HepG2 (cell line): ENCODE measurements at regions not wholly inside any gene's neighbourhood (a gene's known extent, or its start where the extent isn't known, plus 50 kb on each side); places are given as distances from the start of the nearest gene placed in this dataset.

Experiments
- ATAC-seq: fragments of 200-7000 bp; cut with Tn5 transposase; 3 replicates; pipeline ENCODE4 v1.9.1; 2020; ENCODE audit warnings: mild to moderate bottlenecking, moderate library complexity
- BruUV-seq: library from RNA; stranded (reverse); fragments of 400-500 nt; replicated peaks from 2 replicates; lab custom pipeline; 2021; lab: Mats Ljungman, UMichigan
- CTCF ChIA-PET: fragments of 300-600 bp; formaldehyde crosslinking; extraction: SDS; loops from one replicate; lab custom pipeline; 2021; ENCODE audit warnings: low total read pairs, inconsistent platforms, low intra/inter-chr PET ratio; lab: Yijun Ruan, JAX
- POLR2A ChIA-PET: fragments of 350-600 bp; sonication (Branson Sonifier 250); formaldehyde crosslinking; loops from one replicate; lab custom pipeline; 2020; ENCODE audit warnings: antibody characterized with exemption, inconsistent platforms; lab: Yijun Ruan, JAX
- DNase-seq: peaks from one replicate; pipeline ENCODE4 v3.0.0-alpha.2; 2015; ENCODE audit warnings: low spot score
- FAIRE-seq: peaks from 3 replicates; lab custom pipeline; 2011; peaks lifted over from hg19 to GRCh38; lab: Jason Lieb, UNC
- H2AFZ ChIP-seq: one replicate; pipeline ENCODE4 v1.6.1; 2011; ENCODE audit warnings: low read length, inconsistent platforms
- H3K27ac ChIP-seq: fragments of 300-600 bp; 3 replicates; pipeline ENCODE4 v1.8.0; 2011; ENCODE audit warnings: mixed run types, mild to moderate bottlenecking, mixed read lengths, low read length, inconsistent platforms; ENCODE audit not compliant: insufficient read depth; ENCODE audit errors: extremely low read length
- H3K27me3 ChIP-seq, 2 experiments: fragments of 200-600 bp in 1 of 2; 2 replicates in 1 of 2; 3 replicates in 1 of 2; pipeline versions ENCODE4 v1.6.0 to v1.8.0; 2011; ENCODE audit warnings: low read length in 2 of 2, mild to moderate bottlenecking in 2 of 2, moderate library complexity in 2 of 2, inconsistent platforms in 1 of 2; ENCODE audit not compliant: insufficient read depth in 2 of 2, control insufficient read depth in 1 of 2
- H3K36me3 ChIP-seq, 2 experiments: fragments of 200-600 bp in 1 of 2; replicated peaks in 1 of 2; 2 replicates in 1 of 2; 3 replicates in 1 of 2; pipeline versions ENCODE4 v1.5.1 to v1.8.0; 2011; ENCODE audit warnings: low read length in 2 of 2, inconsistent platforms in 1 of 2; ENCODE audit not compliant: insufficient read depth in 2 of 2, control insufficient read depth in 1 of 2
- H3K4me1 ChIP-seq: 2 replicates; pipeline ENCODE4 v1.5.1; 2012; ENCODE audit warnings: low read length, inconsistent platforms; ENCODE audit not compliant: insufficient read depth
- H3K4me2 ChIP-seq: 2 replicates; pipeline ENCODE4 v1.6.0; 2011; ENCODE audit warnings: low read depth, low read length, inconsistent platforms
- H3K4me3 ChIP-seq, 3 experiments: fragments of 200-600 bp in 1 of 3; sonication (generic), shearing (Covaris generic) in 1 of 3; replicated peaks in 1 of 3; 2 replicates each; pipeline ENCODE4 v1.5.1; 2011 to 2016; ENCODE audit warnings: low read length in 3 of 3, inconsistent platforms in 2 of 3, low read depth in 2 of 3, mild to moderate bottlenecking in 2 of 3, control low read depth in 1 of 3, mixed read lengths in 1 of 3; ENCODE audit not compliant: insufficient read depth in 1 of 3
- H3K79me2 ChIP-seq: one replicate; pipeline ENCODE4 v1.6.1; 2011; ENCODE audit warnings: low read length, inconsistent platforms; ENCODE audit not compliant: insufficient read depth
- H3K9ac ChIP-seq: 2 replicates; pipeline ENCODE4 v1.6.0; 2011; ENCODE audit warnings: mild to moderate bottlenecking, low read depth, low read length, inconsistent platforms; ENCODE audit not compliant: insufficient read depth
- H3K9me3 ChIP-seq: 2 replicates; pipeline ENCODE4 v1.5.1; 2012; ENCODE audit warnings: mild to moderate bottlenecking, low read length
- H4K20me1 ChIP-seq: 2 replicates; pipeline ENCODE4 v1.6.0; 2011; ENCODE audit warnings: inconsistent platforms, mild to moderate bottlenecking, low read length, moderate library complexity; ENCODE audit not compliant: insufficient read depth
- CEBPB ChIP-seq: IDR thresholded peaks from 2 replicates; pipeline ENCODE4 v1.6.1; 2011; ENCODE audit warnings: low read depth, low read length, improper control_type of control experiment, borderline replicate concordance
- E2F2 ChIP-seq: sonication (generic); formaldehyde crosslinking; IDR thresholded peaks from 2 replicates; pipeline ENCODE4 v1.4.0; 2020; ENCODE audit warnings: missing genetic modification reagents, borderline replicate concordance
- ELK4 ChIP-seq: sonication (generic); formaldehyde crosslinking; IDR thresholded peaks from 2 replicates; pipeline ENCODE4 v1.9.0; 2021; ENCODE audit warnings: missing genetic modification reagents, borderline replicate concordance
- EP300 ChIP-seq, 3 experiments: sonication (generic) in 1 of 3; formaldehyde crosslinking in 1 of 3; IDR thresholded peaks; 2 replicates each; pipeline versions ENCODE4 v1.5.1 to v1.6.1; 2011 to 2020; ENCODE audit warnings: low read depth in 2 of 3, low read length in 2 of 3, borderline replicate concordance in 1 of 3, improper control_type of control experiment in 1 of 3, mild to moderate bottlenecking in 1 of 3, missing genetic modification reagents in 1 of 3, moderate library complexity in 1 of 3
- FLYWCH1 ChIP-seq: sonication (generic); formaldehyde crosslinking; IDR thresholded peaks from 2 replicates; pipeline ENCODE4 v1.8.1; 2023; ENCODE audit warnings: mild to moderate bottlenecking, missing genetic modification reagents
- IRX3 ChIP-seq: sonication (generic); formaldehyde crosslinking; IDR thresholded peaks from 2 replicates; pipeline ENCODE4 v1.8.1; 2023; ENCODE audit warnings: mild to moderate bottlenecking, low read depth, missing genetic modification reagents, borderline replicate concordance
- KDM4B ChIP-seq: sonication (generic); formaldehyde crosslinking; IDR thresholded peaks from 2 replicates; pipeline ENCODE4 v1.4.0; 2020; ENCODE audit warnings: missing genetic modification reagents
- PRDM4 ChIP-seq: sonication (generic); formaldehyde crosslinking; IDR thresholded peaks from 2 replicates; pipeline ENCODE4 v1.9.0; 2021; ENCODE audit warnings: missing genetic modification reagents, borderline replicate concordance
- RELA ChIP-seq: sonication (generic); formaldehyde crosslinking; IDR thresholded peaks from 2 replicates; pipeline ENCODE4 v1.4.0; 2020; ENCODE audit warnings: missing genetic modification reagents
- YEATS2 ChIP-seq: sonication (generic); formaldehyde crosslinking; IDR thresholded peaks from 2 replicates; pipeline ENCODE4 v1.4.0; 2020; ENCODE audit warnings: missing genetic modification reagents, borderline replicate concordance
- ZBED4 ChIP-seq: sonication (generic); formaldehyde crosslinking; IDR thresholded peaks from 2 replicates; pipeline ENCODE4 v1.4.0; 2020; ENCODE audit warnings: missing genetic modification reagents, borderline replicate concordance
- ZNF235 ChIP-seq: sonication (generic); formaldehyde crosslinking; IDR thresholded peaks from 2 replicates; pipeline ENCODE4 v1.8.1; 2023; ENCODE audit warnings: mild to moderate bottlenecking, missing genetic modification reagents, borderline replicate concordance
- ZNF256 ChIP-seq: sonication (generic); formaldehyde crosslinking; conservative IDR thresholded peaks from 2 replicates; pipeline ENCODE4 v1.4.0; 2020; ENCODE audit warnings: missing genetic modification reagents
- ZNF414 ChIP-seq: sonication (generic); formaldehyde crosslinking; IDR thresholded peaks from 2 replicates; pipeline ENCODE4 v1.5.0; 2020; ENCODE audit warnings: missing genetic modification reagents
- ZSCAN12 ChIP-seq: sonication (generic); formaldehyde crosslinking; IDR thresholded peaks from 2 replicates; pipeline ENCODE4 v1.9.0; 2021; ENCODE audit warnings: mild to moderate bottlenecking, missing genetic modification reagents
- WGBS: methylation state at CpG from one replicate; pipeline ENCODE4 v1.1.6; 2017; ENCODE audit warnings: low lambda C conversion rate; 5-methylcytosine and 5-hydroxymethylcytosine counted together
- in situ Hi-C: cut with HindIII; loops from 2 replicates; pipeline ENCODE4 v1.10.0; 2017; ENCODE audit warnings: low pct_unique_long_range_greater_than_20kb; ENCODE audit not compliant: extremely low pct_ligation_motif_present
- intact Hi-C: fragments of 100-400 bp; cut with micrococcal nuclease; formaldehyde crosslinking; loops from one replicate; pipeline ENCODE4 v1.10.0; 2022; ENCODE audit not compliant: unreplicated experiment

GRCh38 chr12:92528097-92528496, 174.7 kb upstream of the PLEKHG7 start:
- H3K27me3 ChIP-seq = no peaks in the 10 kb centered on the region; a peak in 1 of 5 replicates
- no peaks in the 10 kb centered on the region for H3K79me2 ChIP-seq
- DNase-seq (no peak), FAIRE-seq (no peak), ATAC-seq (peak; percentile 31; the same call in 1 of the 3 replicates)
- in situ Hi-C loops (no loop called here), intact Hi-C loops (no loop called here)
- no peaks in the 10 kb centered on the region for H3K9me3 ChIP-seq
- no peak overlapping the region for H3K9ac ChIP-seq
- no peaks in the 10 kb centered on the region for H3K4me1 ChIP-seq
- H3K27ac ChIP-seq = no peak overlapping the region
- CTCF ChIA-PET = no interaction called here
- no peaks in the 10 kb centered on the region for H4K20me1 ChIP-seq
- H2AFZ ChIP-seq = no peak overlapping the region
- H3K36me3 ChIP-seq = no peaks in the 10 kb centered on the region
- no peak overlapping the region for H3K4me2 ChIP-seq
- POLR2A ChIA-PET = no interaction called here
- WGBS = 0% methylated on average over 2 of the region's 2 CpGs
- no peak overlapping the region for H3K4me3 ChIP-seq
- no TSS peak for BruUV-seq
- TF ChIP-seq ZNF256 (CRISPR knock-in tag) (no peak), KDM4B (no peak), ZNF235 (CRISPR knock-in tag) (no peak), ZBED4 (CRISPR knock-in tag) (no peak), E2F2 (CRISPR knock-in tag) (no peak), EP300 (IDR thresholded peaks at IDR 0.05; ENCODE audit: low read depth in 2 of 2, low read length in 2 of 2) (no peak), EP300 (CRISPR knock-in tag; IDR thresholded peaks at IDR 0.05; ENCODE audit: borderline replicate concordance) (no peak), CEBPB (no peak), ZNF414 (CRISPR knock-in tag) (no peak), YEATS2 (CRISPR knock-in tag) (no peak), ELK4 (no peak), RELA (CRISPR knock-in tag) (no peak), IRX3 (CRISPR knock-in tag) (no peak), FLYWCH1 (CRISPR knock-in tag) (no peak), PRDM4 (CRISPR knock-in tag) (no peak), ZSCAN12 (CRISPR knock-in tag) (no peak)
